ENCODE measurements at regions not wholly inside any gene's neighbourhood (a gene's known extent, or its start where the extent isn't known, plus 50 kb on each side); places are given as distances from the start of the nearest gene placed in this dataset.

GRCh38 chr7:89994483-89994882 lies 159.8 kb upstream of the STEAP1 start:
- Histone ChIP-seq H3K79me2 (ENCODE audit: control insufficient read depth, insufficient read depth, low read length) (no peaks in the 10 kb centered on the region), H4K20me1 (replicated peaks; ENCODE audit: control insufficient read depth, insufficient read depth, low read length) (no peaks in the 10 kb centered on the region), H3K4me2 (ENCODE audit: insufficient read depth, low read length) (no peak overlapping the region), H3K4me3 (no peak overlapping the region), H3K4me1 (replicated peaks in 1 of 2; ENCODE audit: control insufficient read depth in 2 of 2, insufficient read depth in 2 of 2, low read length in 2 of 2) (no peaks in the 10 kb centered on the region), H3K27me3 (ENCODE audit: control insufficient read depth in 2 of 2, insufficient read depth in 2 of 2, low read length in 2 of 2) (no peaks in the 10 kb centered on the region), H3K9me3 (replicated peaks; ENCODE audit: control insufficient read depth, insufficient read depth, low read depth, low read length) (no peaks in the 10 kb centered on the region; the same call in 1 of the 2 replicates), H3K27ac (ENCODE audit: extremely low read depth, low read depth, low read length) (no peak overlapping the region), H3K9me1 (ENCODE audit: control insufficient read depth, insufficient read depth, low read length) (no peaks in the 10 kb centered on the region), H3K9ac (ENCODE audit: insufficient read depth in 1 of 2, low read depth in 2 of 2, low read length in 2 of 2) (no peak overlapping the region), H3K36me3 (ENCODE audit: control insufficient read depth, insufficient read depth, low read length) (no peaks in the 10 kb centered on the region), H2AFZ (ENCODE audit: low read depth, low read length) (no peak overlapping the region)
- DNase-seq (ENCODE audit: extremely low read depth in 1 of 4, low spot score in 3 of 4) (no peak), ATAC-seq (no peak), FAIRE-seq (no peak)
- POLR2A ChIA-PET, result no interaction called here
- in situ Hi-C loops (cut with MboI), result no loop called here
- no TSS peak for BruUV-seq (replicated peaks)
- TF ChIP-seq BRCA1 (IDR thresholded peaks at IDR 0.05) (no peak), BRCA1 (CRISPR knock-in tag; IDR thresholded peaks at IDR 0.05) (no peak), SP1 (CRISPR knock-in tag; IDR thresholded peaks at IDR 0.05) (no peak), JUNB (CRISPR knock-in tag; conservative IDR thresholded peaks at IDR 0.05) (no peak), ZNF274 (IDR thresholded peaks at IDR 0.05; ENCODE audit: borderline replicate concordance, low read depth, low read length) (no peak), TRIM25 (IDR thresholded peaks at IDR 0.05; ENCODE audit: borderline replicate concordance) (no peak), SIX5 (IDR thresholded peaks at IDR 0.05; ENCODE audit: borderline replicate concordance in 1 of 2, insufficient read depth in 1 of 2, low read depth in 1 of 2, low read length in 2 of 2) (no peak), TARDBP (IDR thresholded peaks at IDR 0.05) (no peak), PBX2 (CRISPR knock-in tag; IDR thresholded peaks at IDR 0.05; ENCODE audit: low read depth) (no peak), PBX2 (tag; conservative IDR thresholded peaks at IDR 0.05; ENCODE audit: low read depth) (no peak), KAT2B (IDR thresholded peaks at IDR 0.05; ENCODE audit: low read depth, low read length) (no peak)
- 0% methylated on average over 1 of the region's 1 CpG for WGBS (ENCODE audit: insufficient coverage, low coverage, missing lambda C conversion rate)
- CTCF ChIA-PET (ENCODE audit: low intra/inter-chr PET ratio), result no interaction called here
- intact Hi-C loops (cut with micrococcal nuclease), result no loop called here

Data from K562 (cell line).